Posterior cingulate gyrus (tissue), 11 donors: ENCODE measurements at regions not wholly inside any gene's neighbourhood (a gene's known extent, or its start where the extent isn't known, plus 50 kb on each side); places are given as distances from the start of the nearest gene placed in this dataset.
"Not testable (repeated sequence)": the region's sequence is repeated elsewhere in the genome, so short reads cannot be mapped to it uniquely, and the experiment has no call there.

Experiments used
- DNase-seq, 10 donors: peaks; one replicate each; pipeline versions ENCODE4 v3.0.0 to v3.0.0-alpha.2; 2020 to 2021; ENCODE audit warnings: mixed read lengths in 3 of 10
- intact Hi-C: fragments of 100-400 bp; cut with DNase I; formaldehyde crosslinking; loops from one replicate; pipeline ENCODE4 v1.15.1; 2023

DNA sequence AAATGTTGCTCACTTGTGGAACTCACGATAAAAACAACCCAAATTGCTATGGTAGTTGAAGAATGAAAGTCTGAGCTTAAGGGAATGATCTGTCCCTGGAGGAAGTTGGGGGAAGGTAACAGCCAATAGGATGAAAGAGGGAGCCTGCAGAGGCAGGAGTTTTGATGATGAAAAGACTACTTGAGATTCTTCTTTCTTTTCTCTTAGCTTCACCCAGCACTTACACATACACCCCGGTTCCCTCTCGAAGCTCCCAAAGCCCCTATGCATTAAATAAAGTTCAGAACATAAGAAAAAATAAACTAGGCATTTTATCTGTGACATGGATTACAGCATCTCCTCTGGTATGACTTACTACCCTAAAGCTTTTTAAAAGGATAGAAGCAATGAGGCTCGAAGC is 122.9 kb upstream of the GATB start:
- intact Hi-C loops, result no loop called here
- no peak for DNase-seq

DNA sequence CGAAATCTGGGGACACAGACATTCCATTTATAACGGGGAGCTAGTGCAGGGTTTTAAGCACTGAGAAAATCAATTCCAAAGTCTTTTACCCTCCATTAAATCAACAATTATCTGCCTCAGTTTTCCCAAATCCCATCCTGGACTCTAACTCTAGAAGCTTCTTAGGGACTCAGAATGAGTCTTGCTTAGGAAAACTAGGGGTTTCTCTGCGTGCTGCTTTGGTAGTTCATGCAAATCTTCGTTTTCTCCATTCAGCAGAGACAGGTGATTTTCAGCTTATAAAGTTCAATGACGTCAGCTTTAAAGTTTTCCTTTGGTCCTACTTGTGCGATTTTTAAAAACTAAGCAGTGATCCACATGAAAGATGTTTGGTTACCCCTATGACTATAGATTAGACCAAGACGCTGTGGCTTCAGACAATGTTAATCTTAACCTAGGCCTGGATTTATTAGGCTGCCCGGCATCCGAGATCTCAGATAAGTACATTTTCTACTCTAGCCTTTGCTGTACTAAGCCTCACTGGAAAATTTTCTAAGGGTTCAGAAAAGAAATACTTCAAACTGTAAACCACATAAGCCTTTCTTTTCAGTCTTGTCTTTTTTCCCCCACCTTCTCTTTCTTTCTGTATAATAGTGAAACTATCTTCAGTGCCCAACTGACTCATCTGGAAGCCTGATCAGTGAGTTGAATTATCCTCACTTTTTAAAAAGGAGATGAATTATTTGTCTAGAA is 121.4 kb upstream of the GATB start:
- intact Hi-C loops, result no loop called here
- DNase-seq, result no peak

DNA sequence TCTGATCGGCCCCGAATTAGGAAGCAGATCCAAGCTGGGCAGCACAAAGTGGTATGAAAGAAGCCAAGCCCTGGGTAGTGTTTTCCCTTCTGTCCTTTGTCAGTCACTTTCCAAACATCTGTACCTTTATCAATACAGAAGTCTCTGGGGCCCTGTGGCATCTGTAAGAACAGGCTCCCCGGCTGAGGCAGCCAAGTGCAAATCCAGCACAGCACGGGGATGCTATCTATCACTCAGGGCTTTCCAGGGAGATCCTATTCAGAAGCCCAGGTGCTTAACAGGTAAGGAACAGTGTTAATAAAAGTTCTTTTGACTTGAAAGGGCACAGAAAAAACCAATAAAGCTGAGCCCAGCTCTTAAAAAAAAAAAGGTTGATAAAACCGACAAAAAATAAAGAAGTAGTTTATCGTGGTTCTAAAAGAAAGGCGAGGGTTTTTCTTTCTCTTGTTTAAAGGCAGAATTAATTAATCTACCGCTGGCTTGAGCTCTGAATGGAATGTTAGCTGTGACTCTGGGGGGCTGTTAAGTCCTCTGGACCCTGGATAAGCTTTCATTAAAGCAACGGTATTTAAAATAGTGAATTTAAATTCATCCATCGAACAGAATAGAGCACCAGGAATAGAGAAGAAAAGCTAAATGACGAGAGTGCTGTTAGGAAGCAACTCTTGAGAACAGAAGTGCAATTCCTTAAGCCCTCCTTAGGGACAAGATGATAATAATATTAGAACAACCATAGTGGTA is 119.1 kb upstream of the GATB start:
- intact Hi-C loops, result no loop called here
- no peak for DNase-seq

DNA sequence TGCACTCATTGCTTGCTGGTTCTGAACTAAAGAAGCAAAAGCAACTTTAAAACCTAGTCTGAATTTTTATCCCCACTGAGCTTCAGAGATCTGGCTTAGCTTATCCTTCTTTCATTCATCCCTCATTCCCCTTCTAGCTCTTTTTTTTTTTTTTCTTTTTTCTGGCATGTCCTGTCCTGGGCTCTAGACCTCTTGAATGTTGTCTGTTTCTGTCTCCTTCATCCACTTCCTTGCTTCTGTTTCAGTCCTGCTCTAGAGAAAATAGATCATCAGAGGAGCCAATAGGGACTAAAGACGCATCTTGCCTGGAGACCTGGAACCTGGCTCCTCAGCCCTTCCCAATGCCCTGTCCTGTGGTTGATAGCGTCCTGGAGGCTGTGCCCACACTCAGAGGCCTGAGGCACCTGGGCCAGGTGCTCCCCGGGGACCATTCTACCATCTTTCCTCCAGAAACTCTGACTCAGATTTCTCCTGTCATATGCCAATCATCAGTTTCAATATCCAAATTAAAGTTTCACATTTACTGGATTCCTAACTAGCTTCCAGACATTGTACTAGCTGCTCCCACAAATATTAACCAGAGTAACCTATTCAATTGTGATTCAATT is 115.7 kb upstream of the GATB start:
- no peak for DNase-seq
- intact Hi-C loops, result no loop called here

DNA sequence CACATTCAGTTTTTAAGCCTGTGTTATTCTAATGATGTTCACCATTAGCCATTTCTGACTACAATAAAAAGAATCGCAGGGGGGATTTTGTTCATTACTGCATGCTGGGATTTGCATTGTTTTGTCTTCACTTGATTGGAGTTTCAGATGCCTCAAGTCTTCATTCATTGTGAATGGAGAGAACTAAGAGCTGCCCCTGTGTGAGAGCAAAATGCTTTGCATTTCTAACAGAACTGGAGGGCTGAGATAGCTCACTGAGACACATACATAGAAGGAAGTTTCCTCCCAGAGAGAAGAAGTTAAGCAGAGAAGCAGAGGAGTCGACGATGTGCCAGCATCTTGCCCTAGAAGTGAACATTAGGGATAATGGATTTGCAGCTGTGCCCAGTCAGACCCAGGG is 113.5 kb upstream of the GATB start:
- DNase-seq, result no peak
- intact Hi-C loops, result no loop called here

DNA sequence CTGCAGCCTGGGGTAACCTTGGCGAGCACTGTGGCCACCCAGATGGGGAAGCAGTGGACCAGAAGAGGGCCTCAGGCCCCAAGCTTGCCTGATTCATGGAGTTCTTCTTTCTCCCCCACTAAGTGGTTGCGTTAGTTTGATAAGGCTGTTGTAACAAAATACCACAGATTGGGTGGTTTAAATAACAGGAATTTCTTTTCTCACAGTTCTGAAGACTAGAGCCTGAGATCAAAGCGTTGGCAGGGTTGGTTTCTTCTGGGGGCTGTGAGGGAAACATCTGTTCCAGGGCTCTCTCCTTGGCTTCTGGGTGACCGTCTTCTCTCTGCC is 105.7 kb upstream of the GATB start:
- no peak for DNase-seq
- intact Hi-C loops, result no loop called here

DNA sequence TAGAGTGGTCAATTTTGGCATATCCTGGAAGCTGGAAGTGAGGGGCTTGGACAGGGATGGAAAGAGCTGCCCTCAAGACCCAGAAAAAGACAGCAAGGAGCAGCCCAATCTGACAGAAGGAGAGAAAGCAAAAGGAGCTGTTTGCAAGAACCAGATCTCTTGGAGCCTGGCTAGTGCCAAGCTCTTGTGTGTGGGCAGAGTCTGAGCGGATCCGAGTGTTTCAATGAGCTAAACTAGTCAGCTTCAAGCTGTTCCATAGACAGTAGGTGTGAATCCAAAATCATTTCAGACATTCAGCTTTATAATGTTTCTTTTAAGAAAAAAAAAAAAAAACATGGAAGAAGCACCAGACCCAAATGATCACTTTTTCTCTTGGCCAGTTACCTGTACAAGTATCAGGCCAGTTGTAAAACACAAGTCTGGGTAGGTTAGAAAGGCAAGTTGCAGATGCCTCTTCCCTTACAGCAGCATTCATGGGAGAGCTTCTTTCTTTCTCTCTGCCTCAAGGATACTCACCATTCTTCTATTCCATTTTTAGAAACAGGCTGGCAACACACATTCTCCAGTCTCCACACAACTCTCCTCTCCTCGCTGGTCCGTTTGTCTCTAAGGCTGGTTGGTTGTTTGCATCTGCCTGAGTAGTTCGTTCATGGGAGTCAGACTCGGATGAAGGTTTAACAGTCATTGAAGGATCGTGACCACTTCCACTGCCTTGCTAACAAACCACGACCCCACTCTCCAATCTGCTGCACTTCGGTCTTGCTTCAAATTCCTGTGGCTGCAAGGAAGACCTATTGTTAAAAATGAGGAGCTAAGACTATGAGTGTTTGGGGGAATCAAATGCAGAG is 105.2 kb upstream of the GATB start:
- intact Hi-C loops, result no loop called here
- DNase-seq, result peak in 6 of 10 donors; percentile 24 to 91 (median 60)

DNA sequence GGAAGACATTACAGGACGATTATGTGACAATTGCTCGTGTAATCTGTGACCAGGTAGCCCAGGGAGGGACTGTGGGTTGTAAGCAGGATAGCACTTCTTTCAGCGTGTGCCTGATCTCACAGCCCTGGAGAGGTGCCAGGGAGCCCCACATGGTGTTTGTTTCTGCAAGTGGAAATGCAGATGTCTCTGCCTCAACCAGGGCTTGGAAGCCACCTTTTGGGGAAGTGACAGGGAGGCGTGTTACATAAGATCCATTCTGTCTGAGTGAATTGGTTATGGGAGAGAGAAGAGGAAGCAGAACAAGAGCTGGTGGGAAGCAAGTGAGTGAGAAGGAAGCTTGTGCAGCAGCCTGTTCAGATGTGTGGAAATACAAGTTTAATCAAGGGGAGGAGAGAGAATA is 104.5 kb upstream of the GATB start:
- DNase-seq, result peak; percentile 28 to 94 (median 70)
- intact Hi-C loops, result no loop called here

DNA sequence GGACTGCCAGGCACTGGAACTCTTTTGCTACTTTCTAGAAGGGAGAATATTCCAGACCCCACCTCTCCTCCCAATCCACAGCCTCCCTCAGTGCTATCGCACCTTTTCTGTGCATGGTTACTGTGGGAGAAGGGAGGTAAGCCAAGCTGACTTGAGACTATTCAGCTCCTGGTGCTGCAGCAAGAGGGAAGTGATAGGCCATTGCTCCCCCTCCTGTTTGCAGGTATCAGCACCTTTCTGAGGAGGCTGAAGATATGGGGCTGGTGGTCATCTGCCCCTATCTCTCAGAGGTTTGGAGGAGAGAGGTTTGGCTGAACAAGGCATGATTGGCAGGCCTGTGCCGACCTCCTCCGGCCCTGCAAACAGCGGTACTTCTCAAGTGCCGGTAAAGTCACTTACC is 103.3 kb upstream of the GATB start:
- intact Hi-C loops, result no loop called here
- DNase-seq, result no peak

DNA sequence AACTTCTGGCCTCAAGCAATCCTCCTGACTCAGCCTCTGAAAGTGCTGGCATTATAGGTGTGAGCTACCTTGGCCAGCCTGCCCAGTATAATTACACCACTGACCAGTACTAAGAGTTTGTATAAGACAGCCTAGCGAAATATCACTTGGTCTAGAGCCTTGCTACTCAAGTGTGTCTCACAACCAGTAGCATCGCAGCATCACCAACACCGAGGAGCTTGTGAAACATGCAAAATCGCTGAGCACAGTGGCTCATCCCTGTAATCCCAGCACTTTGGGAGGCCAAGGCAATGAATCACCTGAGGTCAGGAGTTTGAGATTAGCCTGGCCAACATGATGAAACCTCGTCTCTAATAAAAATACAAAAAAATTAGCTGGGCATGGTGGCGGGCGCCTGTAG is 102.0 kb upstream of the GATB start:
- intact Hi-C loops, result no loop called here
- DNase-seq, result no peak

DNA sequence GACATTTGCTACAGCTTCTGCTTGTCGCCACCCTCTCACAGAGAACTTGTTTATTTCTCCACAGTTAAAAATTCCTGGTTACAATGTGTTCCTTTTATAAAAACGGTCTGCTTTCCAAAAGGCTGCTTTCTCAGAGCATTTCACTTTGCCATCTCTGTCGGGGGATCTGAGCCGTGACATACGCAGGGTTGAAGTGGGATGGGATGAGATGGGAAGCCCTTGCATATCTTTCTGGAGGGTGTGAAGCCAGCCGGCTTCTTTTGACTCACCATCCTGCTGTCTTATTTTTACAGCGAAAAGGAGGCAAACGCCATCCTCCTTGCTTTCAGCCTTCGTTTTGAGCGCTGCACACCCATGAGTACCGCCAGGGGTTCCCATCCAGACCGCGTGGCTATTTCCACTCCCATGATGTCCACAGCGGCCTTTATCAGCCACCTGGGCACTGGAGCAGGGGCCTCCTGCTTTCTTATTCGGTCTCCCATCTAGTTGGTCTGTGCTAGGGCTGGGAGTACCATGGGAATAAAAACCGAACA is 99.8 kb upstream of the GATB start:
- intact Hi-C loops, result no loop called here
- DNase-seq, result peak in 6 of 10 donors; percentile 33 to 86 (median 50)

DNA sequence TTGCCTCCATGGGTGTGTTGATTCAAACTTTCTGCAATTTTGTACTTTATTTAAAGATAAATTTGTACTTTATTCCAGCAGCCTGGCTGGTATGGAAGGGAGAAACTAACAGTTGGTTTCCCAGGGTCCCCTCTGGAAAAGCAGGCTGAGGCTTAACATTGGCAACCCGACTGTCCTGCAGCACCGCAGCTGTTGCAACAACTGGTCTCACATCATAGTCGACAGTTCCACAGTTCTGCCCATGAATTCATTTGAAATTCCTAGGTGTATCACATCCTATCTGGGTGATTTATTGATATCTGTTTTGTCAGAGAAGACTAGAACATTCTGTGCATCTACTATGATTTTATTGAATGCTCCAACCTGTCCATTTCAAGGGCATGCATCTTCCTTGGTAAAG is 98.8 kb upstream of the GATB start:
- intact Hi-C loops, result no loop called here
- no peak for DNase-seq

DNA sequence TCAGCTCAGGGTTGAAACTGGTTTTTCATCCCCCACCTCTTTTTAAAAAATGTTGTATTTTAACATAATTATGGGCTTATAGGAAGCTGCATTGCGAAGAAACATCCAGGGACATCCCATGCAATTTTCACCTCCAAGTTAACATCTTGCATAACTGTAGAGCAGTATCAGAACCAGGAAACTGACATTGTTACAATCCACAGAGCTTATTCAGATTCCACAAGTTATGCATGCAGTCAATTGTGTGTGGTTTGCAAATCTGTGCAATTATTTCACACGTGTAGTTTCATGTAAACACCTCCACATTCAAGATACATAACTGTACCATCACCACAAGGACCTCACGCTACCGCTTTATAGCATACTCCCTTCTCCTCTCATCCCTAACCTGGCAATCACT is 97.5 kb upstream of the GATB start:
- intact Hi-C loops, result no loop called here
- DNase-seq, result no peak

DNA sequence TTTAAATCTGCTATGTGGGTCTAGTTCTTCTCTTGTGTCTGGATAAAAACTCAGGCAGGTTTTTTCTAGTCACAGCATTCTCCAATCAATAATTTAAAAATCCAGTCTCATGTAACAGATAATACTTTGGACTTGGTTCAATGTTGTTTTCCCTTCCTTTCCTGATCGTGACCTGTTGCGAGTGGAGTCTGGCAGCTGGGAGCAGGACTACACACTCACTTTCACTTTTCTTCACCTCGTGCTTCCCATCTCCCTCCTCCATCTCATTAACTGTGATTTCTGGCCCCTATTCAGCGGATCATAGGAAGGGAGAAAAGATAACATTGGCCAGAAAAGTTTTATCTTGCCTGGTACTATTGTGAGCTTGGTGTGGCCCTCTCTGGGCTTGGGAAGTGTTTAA is 96.6 kb upstream of the GATB start:
- intact Hi-C loops, result no loop called here
- DNase-seq, result no peak

DNA sequence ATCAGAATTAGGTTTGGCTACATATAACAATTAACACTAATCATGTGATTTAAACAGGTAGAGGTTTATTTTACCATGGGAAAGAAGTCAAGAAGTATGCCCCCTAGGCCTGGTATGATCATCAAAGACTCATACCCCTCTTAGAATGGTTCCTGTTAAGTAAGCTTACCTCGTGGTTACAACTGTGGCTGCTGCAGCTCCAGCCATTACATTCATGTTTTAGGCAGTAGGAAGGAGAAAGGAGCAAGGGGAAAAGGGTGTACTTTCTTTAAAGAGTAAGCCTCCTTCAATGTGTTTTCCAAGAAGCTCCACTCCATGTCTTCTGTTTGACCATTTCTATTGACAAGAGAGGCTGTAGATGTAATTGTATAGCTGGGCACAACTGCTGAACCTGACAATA is 94.9 kb upstream of the GATB start:
- DNase-seq, result no peak
- intact Hi-C loops, result no loop called here

DNA sequence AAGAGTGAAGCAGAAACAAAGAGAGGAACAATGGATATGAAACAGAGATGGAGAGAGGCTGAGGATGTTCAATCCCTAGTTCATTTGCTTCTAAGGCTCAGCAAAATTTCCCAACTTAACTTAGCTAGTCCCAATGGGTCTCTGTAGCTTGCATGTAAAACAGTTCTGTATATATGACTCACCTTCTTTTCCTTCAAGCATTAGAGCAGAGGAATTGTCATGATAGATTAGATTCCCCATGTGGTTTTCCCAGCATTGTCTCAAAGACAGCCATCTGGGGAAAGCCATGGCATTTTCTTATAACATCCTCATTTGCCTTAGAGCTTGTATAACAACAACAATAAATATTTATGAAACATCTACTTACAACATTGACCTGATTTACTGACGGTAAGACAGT is 93.9 kb upstream of the GATB start:
- no peak for DNase-seq
- intact Hi-C loops, result no loop called here

DNA sequence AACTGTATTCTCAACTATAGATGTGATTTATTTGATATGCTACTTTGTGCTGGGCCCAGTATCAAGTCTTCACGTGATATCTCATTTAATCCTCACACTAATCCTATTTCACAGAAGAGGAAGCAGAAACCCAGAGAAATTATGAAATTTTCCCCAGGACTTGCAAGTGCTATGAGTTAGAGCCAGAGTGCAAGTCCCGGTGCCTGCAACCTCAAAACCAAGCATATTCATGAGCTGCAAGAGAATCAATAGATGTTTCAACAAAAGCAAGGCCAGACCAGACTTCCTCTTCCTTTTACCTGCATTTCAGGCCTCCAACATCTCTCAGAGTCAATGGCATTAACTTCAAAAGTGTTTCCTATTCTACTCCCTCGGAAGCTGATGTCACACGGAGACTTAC is 92.2 kb upstream of the GATB start:
- no peak for DNase-seq
- intact Hi-C loops, result no loop called here

DNA sequence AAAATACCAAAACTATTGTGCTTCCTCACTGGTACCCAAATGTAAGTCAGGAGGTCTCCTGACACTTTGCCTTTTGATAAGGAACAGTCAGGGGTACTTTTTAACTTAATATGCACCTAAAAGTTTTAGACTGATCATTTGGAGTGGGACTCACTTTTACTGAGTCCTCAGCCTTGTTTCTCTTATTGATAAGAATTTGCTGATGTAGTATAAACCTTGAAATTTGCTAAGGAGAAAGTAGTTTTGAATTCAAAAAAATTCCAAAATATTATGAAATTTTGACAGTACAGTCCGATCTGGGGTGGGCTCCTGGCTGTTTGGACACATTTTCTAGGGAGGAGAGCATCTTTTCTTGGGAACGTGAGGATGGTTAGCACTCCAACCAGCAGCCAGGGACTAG is 91.4 kb upstream of the GATB start:
- intact Hi-C loops, result no loop called here
- DNase-seq, result no peak

DNA sequence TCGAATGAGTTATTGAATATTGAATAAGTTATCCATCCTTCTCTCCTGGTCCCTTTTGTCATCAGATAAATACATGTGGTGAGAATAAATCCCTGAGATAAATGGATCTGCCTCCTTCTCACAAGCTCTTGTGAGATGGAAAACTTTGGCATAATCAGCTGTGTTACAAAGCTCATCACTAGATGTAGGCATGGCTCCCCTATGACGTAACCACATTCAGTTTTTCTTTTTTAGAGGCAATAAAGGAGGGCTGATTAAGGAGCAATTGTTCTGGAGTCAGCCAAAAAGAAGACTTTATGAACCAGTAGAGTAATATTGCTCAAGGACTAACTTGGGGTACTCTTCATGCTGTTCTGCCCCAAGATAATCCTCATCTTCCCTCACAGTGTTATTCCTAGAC is 90.5 kb upstream of the GATB start:
- DNase-seq, result no peak
- intact Hi-C loops, result no loop called here

DNA sequence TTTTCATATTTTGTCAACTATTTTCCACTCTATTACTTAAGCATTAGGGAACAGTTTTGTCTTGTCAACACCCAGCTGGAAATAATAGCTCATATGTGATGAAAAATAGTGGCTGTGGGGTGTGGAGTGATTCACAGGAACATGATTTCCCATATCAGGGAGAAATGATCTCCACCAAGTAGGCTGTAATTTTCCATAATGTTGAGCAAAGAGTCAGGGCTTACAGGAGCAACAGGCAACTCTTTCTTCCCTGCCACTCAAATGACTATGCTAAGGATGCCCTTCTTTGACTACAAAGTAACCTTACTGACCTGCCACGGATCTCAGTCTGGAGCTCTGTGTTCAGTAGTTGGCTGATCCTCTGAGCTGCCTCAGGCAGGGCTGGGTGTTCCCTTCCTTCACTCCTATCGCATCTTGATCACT is 90.0 kb upstream of the GATB start:
- intact Hi-C loops, result no loop called here
- DNase-seq, result no peak

DNA sequence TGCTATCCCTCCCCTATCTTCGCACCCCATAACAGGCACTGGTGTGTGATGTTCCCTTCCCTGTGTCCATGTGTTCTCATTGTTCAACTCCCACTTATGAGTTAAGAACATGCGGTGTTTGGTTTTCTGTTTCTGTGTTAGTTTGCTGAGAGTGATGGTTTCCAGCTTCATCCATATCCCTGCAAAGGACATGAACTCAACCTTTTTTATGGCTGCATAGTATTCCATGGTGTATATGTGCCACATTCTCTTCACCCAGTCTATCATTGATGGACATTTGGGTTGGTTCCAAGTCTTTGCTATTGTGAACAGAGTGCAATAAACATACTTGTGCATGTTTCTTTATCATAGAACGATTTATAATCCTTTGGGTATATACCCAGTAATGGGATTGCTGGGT is 84.7 kb upstream of the GATB start:
- not testable (repeated sequence) for DNase-seq

More for the DNA sequence above, 84.7 kb upstream of the GATB start:
- intact Hi-C loops, result not testable (repeated sequence)
